Effector memory CD8-positive, alpha-beta T cell (primary cell): ENCODE measurements at regions not wholly inside any gene's neighbourhood (a gene's known extent, or its start where the extent isn't known, plus 50 kb on each side); places are given as distances from the start of the nearest gene placed in this dataset.

ENCODE experiments used
- ATAC-seq: fragments of 150-1000 bp; cut with Tn5 transposase; replicated peaks from 2 replicates; pipeline ENCODE4 v1.10.0; 2021; ENCODE audit warnings: mild to moderate bottlenecking, moderate library complexity
- DNase-seq, 3 experiments: peaks; one replicate each; pipeline ENCODE4 v3.0.0; 2021
- H3K27ac Mint-ChIP-seq, 2 donors: one replicate each; pipeline ENCODE4 v1.8.0; 2022; ENCODE audit warnings: mild to moderate bottlenecking in 2 of 2, mixed read lengths in 2 of 2, moderate library complexity in 2 of 2
- H3K27me3 Mint-ChIP-seq, 2 donors: one replicate each; pipeline ENCODE4 v1.8.0; 2022; ENCODE audit warnings: mixed read lengths in 2 of 2
- H3K36me3 Mint-ChIP-seq: one replicate; pipeline ENCODE4 v1.8.0; 2022; ENCODE audit warnings: mild to moderate bottlenecking, moderate library complexity, mixed read lengths; ENCODE audit not compliant: insufficient read depth
- H3K4me1 Mint-ChIP-seq, 2 donors: one replicate each; pipeline ENCODE4 v1.8.0; 2022; ENCODE audit warnings: low read depth in 2 of 2, mixed read lengths in 2 of 2
- H3K4me3 Mint-ChIP-seq, 2 donors: one replicate each; pipeline ENCODE4 v1.8.0; 2022; ENCODE audit warnings: mild to moderate bottlenecking in 2 of 2, mixed read lengths in 2 of 2, moderate library complexity in 2 of 2
- H3K9me3 Mint-ChIP-seq, 2 donors: one replicate each; pipeline ENCODE4 v1.8.0; 2022; ENCODE audit warnings: mixed read lengths in 2 of 2

DNA sequence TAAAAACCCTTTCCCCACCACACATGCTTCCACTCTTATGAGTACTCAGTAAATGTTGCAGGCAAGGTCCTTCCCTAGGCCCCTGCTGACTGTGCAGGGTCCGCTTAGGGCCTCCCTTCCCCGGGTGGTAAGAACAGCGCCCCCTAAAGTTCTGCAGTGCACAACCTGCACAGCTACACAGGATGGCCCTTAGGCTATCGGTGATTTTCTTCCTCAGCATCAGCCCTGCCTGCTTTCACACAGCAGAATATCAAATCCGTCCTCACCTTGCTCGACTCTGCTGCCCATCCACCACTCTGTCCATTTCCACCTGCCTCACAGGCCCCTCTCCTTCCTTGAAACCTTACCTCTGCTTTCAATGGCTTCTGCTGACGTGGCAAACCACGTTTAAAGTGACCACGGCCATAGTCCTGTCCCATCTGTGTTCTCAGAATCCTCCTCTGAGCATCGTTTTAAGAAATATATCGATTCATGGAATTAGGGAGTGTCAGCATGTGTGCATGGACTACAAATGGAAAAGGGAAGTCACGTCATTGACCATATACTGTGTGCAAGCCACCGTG is 51.4 kb upstream of the TMEM132E start:
- ATAC-seq (no peak), DNase-seq (no peak)
- Mint-ChIP-seq H3K4me1 (no peaks in the 10 kb centered on the region), H3K4me3 (no peak overlapping the region), H3K27me3 (peaks cover 58 to 60% of the 10 kb centered on the region in 2 donors), H3K27ac (no peak overlapping the region), H3K9me3 (no peaks in the 10 kb centered on the region), H3K36me3 (no peaks in the 10 kb centered on the region)

DNA sequence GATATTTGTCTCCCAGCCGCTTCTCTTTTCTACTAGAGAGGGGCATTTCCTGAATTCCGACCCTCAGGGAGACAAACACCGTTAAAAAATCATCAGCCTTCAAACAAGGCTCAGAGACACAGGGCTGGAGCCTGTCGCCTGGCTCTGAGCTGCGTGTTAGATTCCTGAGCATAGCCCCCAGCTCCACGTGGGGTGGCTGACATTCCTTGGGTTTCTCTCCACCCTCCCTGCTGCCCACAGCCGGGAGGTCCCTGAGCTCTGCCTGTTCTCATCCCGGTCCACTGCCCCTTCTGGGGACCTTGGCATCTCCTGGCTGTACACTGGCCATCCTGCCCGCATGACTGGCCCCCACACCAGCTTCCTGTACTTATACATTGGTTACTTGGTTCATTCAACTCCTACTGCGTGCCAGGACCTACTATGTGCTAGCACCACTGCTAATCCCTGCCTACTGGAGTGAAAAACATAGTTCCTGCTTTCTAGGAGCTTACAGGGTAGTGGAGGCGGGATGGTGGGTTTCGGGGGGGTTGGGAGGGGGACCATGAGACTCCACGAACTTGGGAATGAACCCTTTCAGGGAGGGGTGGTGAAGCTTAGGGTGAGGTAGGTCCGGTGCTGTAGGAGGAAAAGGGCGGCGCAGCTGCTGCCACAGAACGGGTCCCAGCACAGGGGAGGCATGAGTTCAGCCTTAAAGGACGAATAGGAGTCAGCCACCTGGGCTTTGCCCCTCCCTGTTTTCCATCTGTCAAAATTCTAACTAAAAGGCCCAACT is 52.1 kb upstream of the TMEM132E start:
- Mint-ChIP-seq H3K27me3 (peaks cover 52 to 53% of the 10 kb centered on the region in 2 donors), H3K4me1 (no peaks in the 10 kb centered on the region), H3K4me3 (no peak overlapping the region), H3K27ac (no peak overlapping the region), H3K9me3 (no peaks in the 10 kb centered on the region), H3K36me3 (no peaks in the 10 kb centered on the region)
- ATAC-seq (no peak), DNase-seq (no peak)

DNA sequence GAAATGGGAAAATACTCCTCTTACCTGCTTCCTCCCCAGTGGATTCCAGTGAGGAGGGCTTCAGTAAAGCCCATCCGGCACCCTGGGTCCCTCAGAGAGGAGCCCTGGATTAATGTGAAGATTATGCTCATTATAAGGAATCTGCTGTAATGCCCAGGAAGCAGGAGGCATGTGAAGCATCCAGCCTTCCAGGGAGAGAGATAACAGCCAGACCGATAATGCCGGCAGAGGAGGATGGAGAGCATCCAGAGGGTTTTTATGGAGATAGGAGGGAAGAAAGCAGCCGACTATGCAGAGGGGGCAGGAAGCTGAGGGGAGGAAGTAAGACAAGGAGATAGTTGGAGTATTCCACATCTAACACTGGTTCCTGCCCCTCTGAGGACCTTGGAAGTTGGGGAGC is 53.7 kb upstream of the TMEM132E start:
- Mint-ChIP-seq H3K4me1 (no peaks in the 10 kb centered on the region), H3K9me3 (no peaks in the 10 kb centered on the region), H3K4me3 (no peak overlapping the region), H3K27ac (no peak overlapping the region), H3K36me3 (no peaks in the 10 kb centered on the region), H3K27me3 (peaks cover 43 to 46% of the 10 kb centered on the region in 2 donors)
- DNase-seq (no peak), ATAC-seq (no peak)

DNA sequence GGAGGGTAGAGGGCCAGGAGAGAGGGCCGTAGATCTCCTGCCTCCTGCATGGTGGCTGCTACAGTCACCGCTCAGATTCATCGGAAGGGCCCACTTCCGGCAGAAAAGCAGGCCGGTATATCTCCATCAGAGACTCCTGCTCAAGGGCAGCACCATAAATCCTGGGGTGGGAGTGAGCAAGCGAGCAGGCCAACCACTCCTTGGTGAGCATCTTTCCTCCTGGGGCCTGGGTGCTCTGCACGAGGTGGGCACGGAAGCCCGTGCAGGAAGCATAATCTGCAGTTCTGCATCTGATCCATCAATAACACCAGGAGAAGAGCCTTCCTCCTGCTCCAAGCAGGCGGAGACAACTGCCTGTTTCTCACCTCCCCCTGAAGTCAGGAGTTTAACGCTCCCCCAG is 57.4 kb upstream of the TMEM132E start:
- Mint-ChIP-seq H3K9me3 (no peaks in the 10 kb centered on the region), H3K36me3 (no peaks in the 10 kb centered on the region), H3K27ac (no peak overlapping the region), H3K27me3 (peaks cover 28 to 30% of the 10 kb centered on the region in 2 donors), H3K4me3 (no peak overlapping the region), H3K4me1 (no peaks in the 10 kb centered on the region)
- no peak for DNase-seq
- no peak for ATAC-seq

DNA sequence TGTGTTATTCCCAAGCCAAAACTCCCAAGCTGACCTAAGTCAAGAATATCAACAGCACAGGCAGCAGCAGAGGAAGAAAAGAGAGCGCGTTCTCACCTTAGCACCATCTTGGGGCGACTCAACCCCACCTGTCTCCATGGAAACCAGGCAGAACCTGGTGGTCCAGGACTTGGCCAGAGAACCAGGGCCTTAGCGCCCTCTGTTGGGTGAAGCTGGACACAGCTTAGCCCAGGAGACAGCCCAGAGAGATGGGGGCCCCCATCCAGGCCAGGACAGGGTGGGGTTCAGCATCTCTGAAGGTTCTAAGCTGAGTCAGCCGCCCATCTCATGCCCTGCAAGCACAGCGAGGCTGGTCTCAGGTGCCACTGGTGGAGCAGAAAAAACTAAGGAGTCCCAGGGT is 60.1 kb upstream of the TMEM132E start:
- no peak overlapping the region for H3K4me3 Mint-ChIP-seq
- H3K27ac Mint-ChIP-seq, result no peak overlapping the region
- ATAC-seq (no peak), DNase-seq (no peak)
- H3K36me3 Mint-ChIP-seq, result no peaks in the 10 kb centered on the region
- no peaks in the 10 kb centered on the region for H3K9me3 Mint-ChIP-seq
- H3K27me3 Mint-ChIP-seq, result peaks cover 33 to 56% of the 10 kb centered on the region in 2 donors
- no peaks in the 10 kb centered on the region for H3K4me1 Mint-ChIP-seq

DNA sequence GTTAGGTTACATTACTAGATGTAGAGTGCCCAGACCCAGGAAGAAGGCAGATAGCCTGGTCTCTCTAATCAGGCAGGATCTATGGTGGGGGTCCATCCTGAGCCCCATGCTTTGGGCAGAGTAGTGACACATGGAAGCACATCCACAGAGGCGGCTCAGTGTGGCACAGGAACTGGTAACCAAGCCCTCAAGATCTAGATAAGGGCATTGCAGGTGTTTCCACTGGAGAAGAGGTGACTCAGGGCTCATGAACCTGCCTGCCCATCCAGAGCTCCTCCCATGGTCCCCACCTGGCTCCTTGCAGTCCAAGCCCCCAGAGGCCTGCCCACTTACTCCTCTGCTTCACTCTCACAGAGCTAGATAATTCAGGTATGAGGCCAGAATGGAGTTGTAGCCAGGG is 62.0 kb upstream of the TMEM132E start:
- H3K4me1 Mint-ChIP-seq, result no peaks in the 10 kb centered on the region
- peaks cover 39 to 74% of the 10 kb centered on the region in 2 donors for H3K27me3 Mint-ChIP-seq
- no peak overlapping the region for H3K27ac Mint-ChIP-seq
- no peak for ATAC-seq
- no peaks in the 10 kb centered on the region for H3K9me3 Mint-ChIP-seq
- DNase-seq, result no peak
- H3K4me3 Mint-ChIP-seq, result no peak overlapping the region
- H3K36me3 Mint-ChIP-seq, result no peaks in the 10 kb centered on the region

DNA sequence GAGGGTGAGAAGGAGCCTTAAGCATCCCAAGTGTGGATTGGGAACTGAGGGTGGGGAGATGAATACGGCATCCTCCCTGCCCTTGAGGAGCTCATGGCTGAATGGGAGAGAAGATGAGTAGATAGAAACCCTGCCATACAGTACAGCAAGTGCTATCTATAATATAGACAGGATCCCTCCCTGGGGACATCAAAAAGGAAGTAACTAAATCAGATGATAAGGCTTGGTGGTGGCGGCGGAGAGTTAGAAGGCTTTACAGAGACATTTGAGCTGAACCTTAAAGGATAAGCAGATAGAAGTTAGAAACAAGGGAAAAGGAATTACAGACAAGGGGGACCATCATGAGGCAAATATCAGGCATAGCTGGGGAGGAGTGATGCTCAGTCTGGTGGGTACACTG is 67.5 kb upstream of the TMEM132E start:
- ATAC-seq, result no peak
- Mint-ChIP-seq H3K27me3 (peaks cover 57 to 86% of the 10 kb centered on the region in 2 donors), H3K4me1 (no peaks in the 10 kb centered on the region), H3K4me3 (no peak overlapping the region), H3K27ac (no peak overlapping the region), H3K9me3 (no peaks in the 10 kb centered on the region), H3K36me3 (no peaks in the 10 kb centered on the region)
- DNase-seq, result no peak

DNA sequence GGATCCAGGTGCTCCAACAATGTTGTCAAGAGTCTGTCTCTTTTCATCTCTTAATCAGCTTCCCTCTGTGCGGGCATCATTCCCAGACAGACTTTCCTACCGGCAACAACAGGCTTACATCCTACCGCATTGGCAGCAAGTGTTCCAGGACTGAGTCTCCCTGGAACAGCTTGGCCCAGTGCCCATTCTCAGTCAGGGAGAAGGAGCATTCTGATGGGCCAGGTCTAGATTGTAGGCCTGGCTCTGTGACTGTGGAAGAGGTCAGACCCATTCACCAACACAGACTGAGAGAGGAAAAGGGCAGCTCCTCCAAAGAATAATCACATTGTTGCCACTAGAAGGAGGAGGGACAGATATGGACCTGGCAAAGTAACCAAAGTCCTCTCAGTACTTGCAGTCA is 68.1 kb upstream of the TMEM132E start:
- no peak overlapping the region for H3K4me3 Mint-ChIP-seq
- H3K27ac Mint-ChIP-seq, result no peak overlapping the region
- H3K36me3 Mint-ChIP-seq, result no peaks in the 10 kb centered on the region
- no peaks in the 10 kb centered on the region for H3K9me3 Mint-ChIP-seq
- DNase-seq (no peak), ATAC-seq (no peak)
- no peaks in the 10 kb centered on the region for H3K4me1 Mint-ChIP-seq
- H3K27me3 Mint-ChIP-seq, result peaks cover 62 to 86% of the 10 kb centered on the region in 2 donors

DNA sequence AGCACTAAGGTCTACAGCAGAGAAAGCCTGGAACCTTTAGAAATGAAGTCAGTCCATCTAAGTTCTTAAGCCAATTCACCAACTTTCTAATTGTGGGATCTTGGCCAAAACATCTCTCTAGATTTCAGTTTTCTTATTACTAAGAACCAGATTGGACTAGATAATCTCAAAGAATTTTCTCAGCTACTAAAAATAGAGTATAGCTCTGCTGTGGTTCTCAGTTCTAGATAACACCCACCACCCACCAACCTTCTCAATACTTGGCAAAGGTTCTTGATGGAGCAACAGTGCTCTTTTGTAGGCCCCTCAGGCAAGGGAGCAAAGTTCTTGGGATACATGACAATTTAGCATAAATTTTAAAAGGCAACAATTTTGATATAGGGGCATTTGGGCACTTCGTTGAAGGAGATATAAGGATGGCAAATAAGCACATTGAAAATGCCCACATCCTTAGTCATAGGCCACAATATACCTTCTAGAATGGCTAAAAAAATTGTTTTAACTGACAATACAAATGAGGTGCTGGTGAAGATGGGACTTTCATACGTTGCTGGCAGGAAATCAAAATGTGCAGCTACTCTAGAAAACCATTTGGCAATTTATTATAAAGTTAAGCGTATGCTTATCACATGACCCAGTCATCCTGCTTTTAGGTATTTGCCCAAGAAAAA is 74.4 kb upstream of the TMEM132E start:
- Mint-ChIP-seq H3K27ac (no peak overlapping the region), H3K9me3 (no peaks in the 10 kb centered on the region), H3K27me3 (peaks cover 49 to 51% of the 10 kb centered on the region in 2 donors), H3K4me3 (no peak overlapping the region), H3K4me1 (no peaks in the 10 kb centered on the region), H3K36me3 (no peaks in the 10 kb centered on the region)
- DNase-seq (no peak), ATAC-seq (no peak)

DNA sequence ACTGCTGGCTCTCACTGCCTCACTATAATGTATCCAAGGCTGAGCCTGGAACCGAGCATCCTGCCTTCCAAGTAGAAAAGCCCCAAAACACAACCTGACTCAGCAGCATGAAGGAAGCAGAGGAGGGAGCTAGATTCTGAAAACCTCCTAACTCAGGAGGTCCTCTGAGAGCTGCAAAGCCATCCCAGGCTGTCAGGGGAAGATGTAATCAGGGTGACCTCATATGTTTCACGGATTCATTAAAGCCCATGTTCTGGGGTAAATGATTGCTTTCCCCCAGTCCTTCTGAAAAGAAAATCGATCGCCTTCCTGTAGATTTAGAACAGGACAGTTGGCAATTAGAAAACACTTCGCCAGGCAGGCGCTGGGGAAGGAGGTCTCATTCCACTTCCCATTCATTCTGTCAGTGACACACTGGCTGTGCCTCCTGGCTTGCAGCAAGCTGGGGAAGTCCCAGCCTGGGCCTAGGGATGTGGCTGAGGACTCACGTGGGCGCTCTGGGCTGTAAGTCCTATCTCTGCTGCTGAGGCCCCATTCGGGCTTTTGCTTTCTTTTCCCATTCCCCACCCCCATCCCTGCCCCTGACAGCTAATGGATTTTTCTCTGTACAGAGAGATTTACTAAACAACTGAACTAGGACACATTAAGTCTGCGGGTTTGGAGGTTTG is 75.7 kb upstream of the TMEM132E start:
- no peak overlapping the region for H3K27ac Mint-ChIP-seq
- DNase-seq, result no peak
- peaks cover 40 to 42% of the 10 kb centered on the region in 2 donors for H3K27me3 Mint-ChIP-seq
- no peaks in the 10 kb centered on the region for H3K9me3 Mint-ChIP-seq
- H3K4me1 Mint-ChIP-seq, result no peaks in the 10 kb centered on the region
- no peak overlapping the region for H3K4me3 Mint-ChIP-seq
- no peak for ATAC-seq
- no peaks in the 10 kb centered on the region for H3K36me3 Mint-ChIP-seq

DNA sequence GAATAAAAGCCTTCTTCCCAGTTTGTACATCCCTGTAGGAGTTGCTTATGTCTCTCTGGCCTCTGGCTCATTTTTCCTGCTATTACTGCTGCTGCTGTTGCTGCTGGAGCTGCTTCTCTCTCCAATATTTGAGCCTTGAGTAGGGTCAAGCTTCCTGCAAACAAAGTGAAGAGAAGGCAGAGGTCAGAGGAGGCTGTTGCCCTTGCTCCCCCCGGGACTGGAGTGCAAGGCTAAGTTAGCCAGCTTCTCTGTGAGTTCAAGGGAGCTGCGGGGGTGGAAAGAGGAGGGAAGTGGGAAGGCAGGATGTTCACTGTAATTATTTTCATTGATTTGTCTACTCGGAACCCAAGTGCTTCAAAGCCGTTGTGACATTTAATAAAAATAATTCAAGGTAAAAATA is 77.0 kb upstream of the TMEM132E start:
- no peak overlapping the region for H3K4me3 Mint-ChIP-seq
- no peak for DNase-seq
- H3K4me1 Mint-ChIP-seq, result no peaks in the 10 kb centered on the region
- no peaks in the 10 kb centered on the region for H3K36me3 Mint-ChIP-seq
- H3K27ac Mint-ChIP-seq, result no peak overlapping the region
- no peaks in the 10 kb centered on the region for H3K9me3 Mint-ChIP-seq
- peaks cover 37 to 38% of the 10 kb centered on the region in 2 donors for H3K27me3 Mint-ChIP-seq
- ATAC-seq, result no peak

DNA sequence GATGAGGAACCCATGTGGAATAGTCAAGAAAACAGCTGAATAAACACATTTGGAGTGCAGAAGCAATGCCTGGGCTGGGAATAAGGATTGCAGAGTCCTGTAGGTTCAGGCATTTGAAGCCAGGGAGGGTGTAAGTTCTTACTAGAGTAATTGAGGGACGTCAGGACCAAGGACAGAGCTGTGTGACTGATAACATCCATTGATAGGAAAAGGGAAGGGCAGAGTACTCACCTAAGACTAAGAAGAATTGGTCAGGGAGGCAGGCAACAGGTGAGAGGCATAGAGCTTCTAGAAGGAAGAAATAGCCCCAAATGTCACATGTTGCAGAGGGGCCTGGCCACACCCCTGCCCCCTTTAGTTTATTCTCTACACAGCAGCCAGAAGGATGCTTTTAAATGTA is 79.8 kb upstream of the TMEM132E start:
- H3K4me1 Mint-ChIP-seq, result no peaks in the 10 kb centered on the region
- no peaks in the 10 kb centered on the region for H3K9me3 Mint-ChIP-seq
- no peak for DNase-seq
- H3K27ac Mint-ChIP-seq, result no peak overlapping the region
- no peak overlapping the region for H3K4me3 Mint-ChIP-seq
- no peaks in the 10 kb centered on the region for H3K36me3 Mint-ChIP-seq
- H3K27me3 Mint-ChIP-seq, result peaks cover 22 to 31% of the 10 kb centered on the region in 2 donors
- no peak for ATAC-seq

DNA sequence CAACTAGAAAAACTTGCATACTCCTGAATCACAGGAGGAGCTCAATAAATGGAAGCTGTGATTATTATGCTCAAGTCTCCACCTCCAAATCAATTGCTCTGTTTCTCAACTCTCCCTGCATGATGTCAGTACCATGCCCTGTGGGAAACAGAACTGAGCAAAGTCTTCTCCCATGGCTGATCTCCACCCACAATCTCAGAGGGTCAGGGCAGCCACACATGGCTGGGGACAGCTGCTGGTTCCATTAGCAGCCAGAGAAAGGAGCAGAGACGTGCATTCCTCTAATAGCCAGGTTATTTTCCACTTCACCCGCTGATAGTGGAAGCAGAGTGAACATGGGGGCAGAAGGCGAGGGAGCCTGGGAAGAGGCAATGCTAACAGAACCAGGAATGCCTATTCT is 85.5 kb upstream of the TMEM132E start:
- Mint-ChIP-seq H3K4me1 (no peaks in the 10 kb centered on the region), H3K9me3 (no peaks in the 10 kb centered on the region), H3K27ac (no peak overlapping the region), H3K36me3 (no peaks in the 10 kb centered on the region), H3K4me3 (no peak overlapping the region), H3K27me3 (peaks cover 54 to 69% of the 10 kb centered on the region in 2 donors)
- ATAC-seq (no peak), DNase-seq (no peak)
